Astrocyte (in vitro differentiated cells and primary cell): ENCODE measurements at regions not wholly inside any gene's neighbourhood (a gene's known extent, or its start where the extent isn't known, plus 50 kb on each side); places are given as distances from the start of the nearest gene placed in this dataset.

ENCODE experiments used
- DNase-seq: peaks from one replicate; pipeline ENCODE4 v3.0.0-alpha.2; 2010; ENCODE audit warnings: low read depth
- FAIRE-seq: peaks from 2 replicates; lab custom pipeline; 2011; peaks lifted over from hg19 to GRCh38; lab: Jason Lieb, UNC
- H2AFZ ChIP-seq: 2 replicates; pipeline ENCODE4 v1.6.0; 2012; ENCODE audit warnings: low read depth, low read length, inconsistent platforms
- H3K27ac ChIP-seq: 2 replicates; pipeline ENCODE4 v1.5.1; 2011; ENCODE audit warnings: low read depth, low read length, inconsistent platforms
- H3K27me3 ChIP-seq: 2 replicates; pipeline ENCODE4 v1.6.0; 2011; ENCODE audit warnings: low read length, inconsistent platforms; ENCODE audit not compliant: insufficient read depth
- H3K36me3 ChIP-seq: 2 replicates; pipeline ENCODE4 v1.5.1; 2011; ENCODE audit warnings: low read length, inconsistent platforms; ENCODE audit not compliant: insufficient read depth
- H3K4me1 ChIP-seq: 2 replicates; pipeline ENCODE4 v1.5.1; 2011; ENCODE audit warnings: low read length, inconsistent platforms; ENCODE audit not compliant: insufficient read depth
- H3K4me2 ChIP-seq: 2 replicates; pipeline ENCODE4 v1.6.0; 2012; ENCODE audit warnings: low read length, inconsistent platforms
- H3K4me3 ChIP-seq: 2 replicates; pipeline ENCODE4 v1.5.1; 2011; ENCODE audit warnings: low read depth, mild to moderate bottlenecking, low read length, inconsistent platforms; ENCODE audit not compliant: insufficient read depth
- H3K79me2 ChIP-seq: 2 replicates; pipeline ENCODE4 v1.6.0; 2012; ENCODE audit warnings: mild to moderate bottlenecking, low read length, inconsistent platforms; ENCODE audit not compliant: insufficient read depth
- H3K9ac ChIP-seq: 2 replicates; pipeline ENCODE4 v1.6.0; 2012; ENCODE audit warnings: mild to moderate bottlenecking, low read length, inconsistent platforms
- H3K9me3 ChIP-seq: 2 replicates; pipeline ENCODE4 v1.5.1; 2012; ENCODE audit warnings: low read depth, mild to moderate bottlenecking, low read length, inconsistent platforms; ENCODE audit not compliant: insufficient read depth
- H4K20me1 ChIP-seq: 2 replicates; pipeline ENCODE4 v1.6.0; 2012; ENCODE audit warnings: low read length, inconsistent platforms; ENCODE audit not compliant: insufficient read depth
- H3K27ac Mint-ChIP-seq: one replicate; pipeline ENCODE4 v1.8.0; 2021; ENCODE audit warnings: mild to moderate bottlenecking, mixed read lengths; ENCODE audit not compliant: unreplicated experiment
- H3K27me3 Mint-ChIP-seq: one replicate; pipeline ENCODE4 v1.8.0; 2021; ENCODE audit warnings: low read depth, mixed read lengths; ENCODE audit not compliant: unreplicated experiment
- H3K36me3 Mint-ChIP-seq: one replicate; pipeline ENCODE4 v1.8.0; 2021; ENCODE audit warnings: low read depth, mixed read lengths; ENCODE audit not compliant: unreplicated experiment
- H3K4me1 Mint-ChIP-seq: one replicate; pipeline ENCODE4 v1.8.0; 2021; ENCODE audit warnings: low read depth, mixed read lengths; ENCODE audit not compliant: unreplicated experiment
- H3K4me3 Mint-ChIP-seq: one replicate; pipeline ENCODE4 v1.8.0; 2021; ENCODE audit warnings: mild to moderate bottlenecking, moderate library complexity, mixed read lengths; ENCODE audit not compliant: unreplicated experiment
- H3K9me3 Mint-ChIP-seq: one replicate; pipeline ENCODE4 v1.8.0; 2021; ENCODE audit warnings: mild to moderate bottlenecking, mixed read lengths; ENCODE audit not compliant: unreplicated experiment
- CTCF ChIP-seq: IDR thresholded peaks from 2 replicates; pipeline ENCODE4 v1.5.1; 2011; ENCODE audit warnings: low read depth, mild to moderate bottlenecking, inconsistent platforms, low read length, moderate library complexity; ENCODE audit not compliant: insufficient read depth
- EZH2 ChIP-seq: IDR thresholded peaks from 2 replicates; pipeline ENCODE4 v1.6.1; 2012; ENCODE audit warnings: mild to moderate bottlenecking, low read length, inconsistent platforms; ENCODE audit not compliant: insufficient read depth

- H3K9me3 ChIP-seq = no peaks in the 10 kb centered on the region
- H3K79me2 ChIP-seq = no peaks in the 10 kb centered on the region
- H4K20me1 ChIP-seq = no peaks in the 10 kb centered on the region
- no peak for TF ChIP-seq CTCF
- TF ChIP-seq EZH2 = no peak
- H3K27me3 Mint-ChIP-seq = peaks cover 7% of the 10 kb centered on the region
- no peak overlapping the region for H3K27ac Mint-ChIP-seq
- no peaks in the 10 kb centered on the region for H3K4me1 Mint-ChIP-seq
- no peaks in the 10 kb centered on the region for H3K36me3 Mint-ChIP-seq
- H3K9me3 Mint-ChIP-seq = no peaks in the 10 kb centered on the region
- H3K36me3 ChIP-seq = no peaks in the 10 kb centered on the region
- H2AFZ ChIP-seq = no peak overlapping the region
- no peak overlapping the region for H3K4me2 ChIP-seq
- H3K27me3 ChIP-seq = peaks cover 4% of the 10 kb centered on the region
- DNase-seq = no peak
- no peak overlapping the region for H3K4me3 ChIP-seq
- no peak overlapping the region for H3K4me3 Mint-ChIP-seq
- H3K4me1 ChIP-seq = peaks cover 7% of the 10 kb centered on the region
- no peak overlapping the region for H3K9ac ChIP-seq
- FAIRE-seq = no peak
- H3K27ac ChIP-seq = no peak overlapping the region
Observed at GRCh38 chr6:19463250-19463649, 373.9 kb upstream of the ID4 start.

GRCh38 chr6:19463925-19464324 is 373.2 kb upstream of the ID4 start:
- H3K27me3 Mint-ChIP-seq = peaks cover 4% of the 10 kb centered on the region
- no peaks in the 10 kb centered on the region for H3K36me3 Mint-ChIP-seq
- Histone ChIP-seq H3K79me2 (no peaks in the 10 kb centered on the region), H3K27ac (no peak overlapping the region), H3K9me3 (no peaks in the 10 kb centered on the region), H3K36me3 (no peaks in the 10 kb centered on the region), H3K4me3 (no peak overlapping the region), H4K20me1 (no peaks in the 10 kb centered on the region), H3K4me2 (no peak overlapping the region), H2AFZ (no peak overlapping the region), H3K9ac (no peak overlapping the region), H3K27me3 (peaks cover 4% of the 10 kb centered on the region), H3K4me1 (peaks cover 7% of the 10 kb centered on the region)
- DNase-seq (no peak), FAIRE-seq (no peak)
- no peaks in the 10 kb centered on the region for H3K4me1 Mint-ChIP-seq
- no peak for TF ChIP-seq CTCF
- TF ChIP-seq EZH2 = no peak
- no peaks in the 10 kb centered on the region for H3K9me3 Mint-ChIP-seq
- no peak overlapping the region for H3K4me3 Mint-ChIP-seq
- no peak overlapping the region for H3K27ac Mint-ChIP-seq

GRCh38 chr6:19465256-19465655 is 371.9 kb upstream of the ID4 start:
- no peaks in the 10 kb centered on the region for H4K20me1 ChIP-seq
- Mint-ChIP-seq H3K9me3 (no peaks in the 10 kb centered on the region), H3K4me3 (no peak overlapping the region), H3K36me3 (no peaks in the 10 kb centered on the region), H3K27me3 (peaks cover 4% of the 10 kb centered on the region), H3K27ac (no peak overlapping the region), H3K4me1 (no peaks in the 10 kb centered on the region)
- H3K79me2 ChIP-seq = no peaks in the 10 kb centered on the region
- H3K36me3 ChIP-seq = no peaks in the 10 kb centered on the region
- peaks cover 4% of the 10 kb centered on the region for H3K27me3 ChIP-seq
- no peak overlapping the region for H3K27ac ChIP-seq
- peaks cover 7% of the 10 kb centered on the region for H3K4me1 ChIP-seq
- DNase-seq = no peak
- peak overlapping the region; percentile 14 for H3K9ac ChIP-seq
- H3K4me2 ChIP-seq = peak overlapping the region; percentile 55
- peak; percentile 17 for FAIRE-seq
- H3K9me3 ChIP-seq = no peaks in the 10 kb centered on the region
- peak overlapping the region; percentile 48 for H2AFZ ChIP-seq
- peak overlapping the region; percentile 6 for H3K4me3 ChIP-seq
- TF ChIP-seq EZH2 (no peak), CTCF (no peak)
